GM12864 (cell line): ENCODE measurements at regions not wholly inside any gene's neighbourhood (a gene's known extent, or its start where the extent isn't known, plus 50 kb on each side); places are given as distances from the start of the nearest gene placed in this dataset.

Experiments used
- DNase-seq: peaks from one replicate; pipeline ENCODE4 v3.0.0-alpha.2; 2011; ENCODE audit warnings: low read depth
- H3K4me3 ChIP-seq: 2 replicates; pipeline ENCODE4 v1.5.1; 2011; ENCODE audit warnings: mild to moderate bottlenecking, low read depth, low read length, control low read depth
- TF ChIP-seq, protein P1 (sequence below): IDR thresholded peaks from 2 replicates; pipeline ENCODE4 v1.5.1; 2011; ENCODE audit warnings: low read depth, mild to moderate bottlenecking, moderate library complexity, low read length, control low read depth, inconsistent platforms; ENCODE audit errors: missing control alignments

DNA sequence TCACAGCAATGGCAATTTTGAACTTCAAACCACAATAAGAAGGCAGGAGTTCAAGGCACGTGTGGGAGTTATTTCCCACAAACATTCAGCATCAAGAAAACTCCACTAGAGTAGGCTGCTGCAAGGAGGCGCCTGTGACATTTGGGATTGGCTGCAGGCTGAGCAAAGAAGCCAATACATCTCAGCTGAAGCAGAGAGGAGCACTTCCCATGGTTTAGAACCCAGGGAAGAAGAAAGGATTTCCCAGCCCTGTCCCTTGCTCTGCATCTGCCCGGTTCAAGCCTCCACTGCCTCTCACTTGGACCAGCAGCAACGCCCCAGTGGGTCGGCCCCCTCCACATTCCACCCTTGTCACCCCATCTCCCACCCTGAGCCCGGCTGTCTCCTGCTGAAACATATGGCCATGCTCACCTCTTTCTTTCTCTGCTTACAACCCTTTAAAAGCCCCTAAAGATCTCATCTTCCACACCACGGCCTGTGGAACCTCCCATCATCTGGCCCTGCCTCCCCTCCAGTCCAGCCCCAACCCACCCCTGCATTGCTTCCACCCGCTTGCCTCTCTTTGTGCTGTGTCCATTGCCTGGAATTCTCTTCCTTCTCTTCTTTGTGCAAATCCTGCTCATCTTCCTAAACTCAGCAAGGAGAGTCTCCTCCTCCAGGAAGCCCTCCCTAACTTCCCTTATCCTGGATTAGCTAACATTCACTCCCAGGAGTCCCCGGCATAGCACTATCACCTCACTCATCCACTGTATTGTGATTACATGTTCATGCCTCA lies 128.3 kb downstream of the ANKRD60 start:
- H3K4me3 ChIP-seq: no peak overlapping the region
- TF ChIP-seq, protein P1, sequence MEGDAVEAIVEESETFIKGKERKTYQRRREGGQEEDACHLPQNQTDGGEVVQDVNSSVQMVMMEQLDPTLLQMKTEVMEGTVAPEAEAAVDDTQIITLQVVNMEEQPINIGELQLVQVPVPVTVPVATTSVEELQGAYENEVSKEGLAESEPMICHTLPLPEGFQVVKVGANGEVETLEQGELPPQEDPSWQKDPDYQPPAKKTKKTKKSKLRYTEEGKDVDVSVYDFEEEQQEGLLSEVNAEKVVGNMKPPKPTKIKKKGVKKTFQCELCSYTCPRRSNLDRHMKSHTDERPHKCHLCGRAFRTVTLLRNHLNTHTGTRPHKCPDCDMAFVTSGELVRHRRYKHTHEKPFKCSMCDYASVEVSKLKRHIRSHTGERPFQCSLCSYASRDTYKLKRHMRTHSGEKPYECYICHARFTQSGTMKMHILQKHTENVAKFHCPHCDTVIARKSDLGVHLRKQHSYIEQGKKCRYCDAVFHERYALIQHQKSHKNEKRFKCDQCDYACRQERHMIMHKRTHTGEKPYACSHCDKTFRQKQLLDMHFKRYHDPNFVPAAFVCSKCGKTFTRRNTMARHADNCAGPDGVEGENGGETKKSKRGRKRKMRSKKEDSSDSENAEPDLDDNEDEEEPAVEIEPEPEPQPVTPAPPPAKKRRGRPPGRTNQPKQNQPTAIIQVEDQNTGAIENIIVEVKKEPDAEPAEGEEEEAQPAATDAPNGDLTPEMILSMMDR: no peak
- no peak for DNase-seq

DNA sequence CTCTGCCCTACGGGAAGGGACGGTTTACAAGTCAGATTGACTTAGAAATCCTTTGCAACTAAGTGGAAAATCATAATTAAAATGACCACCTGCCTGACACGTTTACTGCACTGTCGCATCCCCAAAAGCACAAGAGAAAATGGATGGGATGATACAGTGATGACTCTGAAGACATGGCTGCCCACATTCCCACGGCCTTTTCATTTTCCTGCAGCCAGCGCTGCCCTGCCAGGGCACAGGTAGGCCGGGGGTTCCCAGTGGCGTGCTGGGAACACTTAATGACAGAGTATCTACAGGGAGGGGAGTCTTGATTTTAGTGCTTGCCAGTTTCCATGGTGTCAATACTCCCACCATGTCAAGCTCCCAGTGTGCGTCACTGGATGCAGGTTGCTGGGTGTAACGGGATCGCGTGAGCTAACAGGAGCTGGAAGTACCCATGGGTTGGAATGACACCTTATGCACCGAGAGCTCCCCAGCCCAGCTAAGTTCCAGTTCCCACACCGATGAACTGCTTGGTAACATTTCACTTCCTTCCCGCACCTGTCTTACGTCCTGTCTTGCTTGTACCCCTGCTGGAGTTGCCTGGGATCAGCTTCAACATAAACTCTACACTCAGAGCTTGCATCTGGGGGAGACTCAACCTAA lies 129.0 kb downstream of the ANKRD60 start:
- H3K4me3 ChIP-seq: no peak overlapping the region
- DNase-seq: no peak
- TF ChIP-seq, protein P1: no peak

DNA sequence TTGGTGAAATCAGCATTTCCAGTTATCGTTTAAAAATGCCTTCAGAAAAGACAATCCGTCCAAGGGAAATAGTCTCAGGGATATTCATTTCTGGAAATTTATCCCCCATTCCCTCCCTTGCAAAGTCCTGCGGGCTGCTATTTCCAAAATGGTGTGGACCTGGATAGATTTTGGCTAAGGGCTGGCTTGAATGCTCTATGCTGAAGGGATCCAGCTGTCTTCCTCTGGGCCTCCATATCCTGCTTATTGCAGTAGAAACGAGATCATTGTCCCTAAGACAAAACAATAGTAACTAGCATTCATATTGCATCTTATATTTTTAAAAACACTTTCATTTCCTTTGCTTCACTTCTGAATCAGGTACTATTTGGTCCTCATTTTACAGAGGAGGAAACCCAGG lies 129.9 kb downstream of the ANKRD60 start:
- TF ChIP-seq, protein P1: no peak
- DNase-seq: no peak
- H3K4me3 ChIP-seq: no peak overlapping the region

GRCh38 chr20:58097943-58098342 lies 130.5 kb downstream of the ANKRD60 start:
- no peak overlapping the region for H3K4me3 ChIP-seq
- TF ChIP-seq, protein P1: no peak
- no peak for DNase-seq

DNA sequence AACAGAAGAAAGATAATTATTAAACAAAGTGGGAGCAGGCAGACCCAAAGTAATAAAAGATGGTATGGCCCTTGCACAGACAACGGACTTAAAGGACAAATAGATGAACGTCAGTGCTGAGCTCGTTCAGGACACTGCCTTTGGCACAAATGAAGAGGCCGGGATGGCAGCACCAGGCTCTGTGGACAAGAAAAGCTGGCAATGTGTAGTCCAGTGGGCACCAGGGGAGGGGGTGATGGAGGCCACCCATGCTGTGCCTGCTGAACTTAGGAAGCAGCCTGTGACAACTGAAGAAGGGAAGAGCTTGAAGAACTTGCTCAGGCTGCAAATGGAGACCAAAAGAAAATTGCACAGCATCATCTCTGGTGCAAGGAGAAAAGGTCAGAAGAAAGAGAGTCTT lies 131.0 kb downstream of the ANKRD60 start:
- DNase-seq: no peak
- H3K4me3 ChIP-seq: no peak overlapping the region
- TF ChIP-seq, protein P1: no peak

DNA sequence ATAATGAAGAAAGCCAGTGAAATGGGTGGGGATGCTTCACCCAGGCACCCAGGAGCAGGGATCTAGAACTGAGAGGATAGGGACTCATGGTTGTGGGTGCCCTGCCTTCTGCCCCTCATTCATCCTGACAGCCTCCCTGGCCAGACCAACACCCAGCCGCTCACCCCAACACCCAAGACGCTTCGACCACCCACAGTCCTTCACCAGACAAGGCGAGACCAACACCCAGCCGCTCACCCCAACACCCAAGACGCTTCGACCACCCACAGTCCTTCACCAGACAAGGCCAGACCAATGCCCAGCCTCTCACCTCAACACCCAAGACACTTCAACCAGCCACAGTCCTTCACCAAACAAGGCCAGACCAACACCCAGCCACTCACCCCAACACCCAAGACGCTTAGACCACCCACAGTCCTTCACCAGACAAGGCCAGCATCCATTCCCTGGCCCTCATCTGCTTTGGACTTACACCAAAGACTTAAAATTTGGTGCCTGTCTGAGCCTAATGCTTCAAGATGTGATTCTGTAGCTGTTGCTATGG lies 131.5 kb downstream of the ANKRD60 start:
- no peak overlapping the region for H3K4me3 ChIP-seq
- TF ChIP-seq, protein P1: no peak
- no peak for DNase-seq
